ENCODE measurements at regions not wholly inside any gene's neighbourhood (a gene's known extent, or its start where the extent isn't known, plus 50 kb on each side); places are given as distances from the start of the nearest gene placed in this dataset.

- DNase-seq (ENCODE audit: low spot score): no peak
These were observed 191.8 kb downstream of the TOMM20 start for GRCh38 chr1:234936612-234937389.

GRCh38 chr1:234934611-234935033 lies 194.0 kb downstream of the TOMM20 start:
- DNase-seq (ENCODE audit: low spot score): no peak

- DNase-seq (ENCODE audit: low spot score): no peak
These were observed 195.2 kb downstream of the TOMM20 start for GRCh38 chr1:234933475-234933874.

GRCh38 chr1:234932511-234933430 lies 195.9 kb downstream of the TOMM20 start:
- DNase-seq (ENCODE audit: low spot score): no peak

- no peak for DNase-seq (ENCODE audit: low spot score)
These were observed 196.5 kb downstream of the TOMM20 start for GRCh38 chr1:234932106-234932505.

GRCh38 chr1:234931404-234931973 lies 197.1 kb downstream of the TOMM20 start:
- no peak for DNase-seq (ENCODE audit: low spot score)

GRCh38 chr1:234929369-234929768 lies 199.3 kb downstream of the TOMM20 start:
- no peak for DNase-seq (ENCODE audit: low spot score)

- DNase-seq (ENCODE audit: low spot score): no peak
These were observed 200.0 kb downstream of the TOMM20 start for GRCh38 chr1:234928642-234929041.

GRCh38 chr1:234927971-234928640 lies 200.5 kb downstream of the TOMM20 start:
- DNase-seq (ENCODE audit: low spot score): no peak

GRCh38 chr1:234927312-234927970 lies 201.2 kb downstream of the TOMM20 start:
- no peak for DNase-seq (ENCODE audit: low spot score)

GRCh38 chr1:234926559-234927311 lies 201.9 kb downstream of the TOMM20 start:
- no peak for DNase-seq (ENCODE audit: low spot score)

- no peak for DNase-seq (ENCODE audit: low spot score)
These were observed 202.4 kb downstream of the TOMM20 start for GRCh38 chr1:234926264-234926558.

- peak; percentile 63 for DNase-seq (ENCODE audit: low spot score)
These were observed 203.0 kb downstream of the TOMM20 start for GRCh38 chr1:234925440-234926263.

- DNase-seq (ENCODE audit: low spot score): no peak
These were observed 203.9 kb downstream of the TOMM20 start for GRCh38 chr1:234924450-234925355.

- DNase-seq (ENCODE audit: low spot score): no peak
These were observed 205.0 kb downstream of the TOMM20 start for GRCh38 chr1:234923626-234924025.

- no peak for DNase-seq (ENCODE audit: low spot score)
These were observed 205.7 kb downstream of the TOMM20 start for GRCh38 chr1:234922987-234923386.

- DNase-seq (ENCODE audit: low spot score): no peak
These were observed 207.2 kb downstream of the TOMM20 start for GRCh38 chr1:234921266-234922062.

GRCh38 chr1:234920843-234921140 lies 207.8 kb downstream of the TOMM20 start:
- no peak for DNase-seq (ENCODE audit: low spot score)
